ENCODE measurements at regions not wholly inside any gene's neighbourhood (a gene's known extent, or its start where the extent isn't known, plus 50 kb on each side); places are given as distances from the start of the nearest gene placed in this dataset.

- DNase-seq: no peak
These were observed 242.5 kb downstream of the TTLL2 start for GRCh38 chr6:167567142-167568033.

GRCh38 chr6:167568407-167569024, 243.6 kb downstream of the TTLL2 start:
- DNase-seq: no peak

GRCh38 chr6:167569041-167569805, 244.3 kb downstream of the TTLL2 start:
- no peak for DNase-seq

- no peak for DNase-seq
These were observed 245.0 kb downstream of the TTLL2 start for GRCh38 chr6:167569879-167570278.

- DNase-seq: no peak
These were observed 245.8 kb downstream of the TTLL2 start for GRCh38 chr6:167570460-167571400.

- no peak for DNase-seq
These were observed 246.7 kb downstream of the TTLL2 start for GRCh38 chr6:167571550-167571949.

GRCh38 chr6:167572106-167572505, 247.2 kb downstream of the TTLL2 start:
- no peak for DNase-seq

GRCh38 chr6:167572841-167573271, 248.0 kb downstream of the TTLL2 start:
- DNase-seq: no peak

GRCh38 chr6:167573461-167574215, 248.8 kb downstream of the TTLL2 start:
- no peak for DNase-seq

GRCh38 chr6:167574431-167575151, 249.7 kb downstream of the TTLL2 start:
- DNase-seq: no peak

GRCh38 chr6:167575158-167575696, 250.3 kb downstream of the TTLL2 start:
- DNase-seq: no peak

GRCh38 chr6:167576050-167576741, 250.5 kb upstream of the AFDN start:
- DNase-seq: no peak

- no peak for DNase-seq
These were observed 249.7 kb upstream of the AFDN start for GRCh38 chr6:167576828-167577503.

- no peak for DNase-seq
These were observed 248.8 kb upstream of the AFDN start for GRCh38 chr6:167577891-167578361.

GRCh38 chr6:167578371-167578901, 248.3 kb upstream of the AFDN start:
- DNase-seq: no peak

GRCh38 chr6:167579806-167580618, 246.7 kb upstream of the AFDN start:
- no peak for DNase-seq

GRCh38 chr6:167580619-167580911, 246.1 kb upstream of the AFDN start:
- no peak for DNase-seq

GRCh38 chr6:167581637-167582036, 245.1 kb upstream of the AFDN start:
- no peak for DNase-seq
